ENCODE measurements at regions not wholly inside any gene's neighbourhood (a gene's known extent, or its start where the extent isn't known, plus 50 kb on each side); places are given as distances from the start of the nearest gene placed in this dataset.

- no peak for TF ChIP-seq POLR2A (IDR thresholded peaks at IDR 0.05; ENCODE audit: low read length)
- no peak for TF ChIP-seq GATA1 (IDR thresholded peaks at IDR 0.05; ENCODE audit: low read depth, low read length)
Measured at GRCh38 chr20:24868396-24868927, 80.6 kb upstream of the CST7 start.

Data from erythroblast (primary cell).